A549 (cell line): ENCODE measurements at regions not wholly inside any gene's neighbourhood (a gene's known extent, or its start where the extent isn't known, plus 50 kb on each side); places are given as distances from the start of the nearest gene placed in this dataset.

Experiments used
- ATAC-seq, 2 experiments: fragments of 200-7000 bp in 1 of 2; fragments of >200 bp in 1 of 2; cut with Nextera tagmentation in 1 of 2; cut with Tn5 transposase in 1 of 2; 3 replicates each; pipeline versions ENCODE4 v1.8.0 to v1.9.1; 2018 to 2020; ENCODE audit warnings: mild to moderate bottlenecking in 1 of 2, moderate library complexity in 1 of 2
- CTCF ChIA-PET: fragments of 300-600 bp; sonication (Branson Sonifier 250); formaldehyde crosslinking; extraction: SDS; loops from one replicate; lab custom pipeline; 2021; ENCODE audit warnings: antibody characterized with exemption, inconsistent platforms; lab: Yijun Ruan, JAX
- POLR2A ChIA-PET: fragments of 350-600 bp; formaldehyde crosslinking; extraction: SDS; loops from one replicate; lab custom pipeline; 2021; ENCODE audit warnings: antibody characterized with exemption, inconsistent platforms; lab: Yijun Ruan, JAX
- DNase-seq, 2 experiments: peaks; one replicate each; pipeline versions ENCODE4 v3.0.0 to v3.0.0-alpha.2; 2011 to 2016; ENCODE audit warnings: low read depth in 1 of 2, low spot score in 1 of 2
- FAIRE-seq: peaks from 2 replicates; lab custom pipeline; 2011; peaks lifted over from hg19 to GRCh38; lab: Jason Lieb, UNC
- H3K27ac ChIP-seq, 2 experiments: fragments of >200 bp; sonication (Bioruptor Twin); formaldehyde crosslinking; 3 replicates each; pipeline ENCODE4 v1.5.1; 2016 to 2017
- H3K4me1 ChIP-seq: fragments of >200 bp; sonication (Bioruptor Twin); formaldehyde crosslinking; 3 replicates; pipeline ENCODE4 v1.6.1; 2016
- H3K4me2 ChIP-seq: fragments of >200 bp; sonication (Bioruptor Twin); formaldehyde crosslinking; 3 replicates; pipeline ENCODE4 v1.6.1; 2016
- H3K4me3 ChIP-seq: fragments of >200 bp; sonication (Bioruptor Twin); formaldehyde crosslinking; 3 replicates; pipeline ENCODE4 v1.5.1; 2016
- H3K9me3 ChIP-seq: fragments of >200 bp; sonication (Bioruptor Twin); formaldehyde crosslinking; 3 replicates; pipeline ENCODE4 v1.6.1; 2016
- CBX2 ChIP-seq: fragments of 200-600 bp; sonication (generic); IDR thresholded peaks from 2 replicates; pipeline ENCODE4 v1.6.1; 2016; ENCODE audit warnings: low read depth, mild to moderate bottlenecking, borderline replicate concordance
- CEBPB ChIP-seq, 2 experiments: fragments of >200 bp in 1 of 2; sonication (Bioruptor Twin) in 1 of 2; formaldehyde crosslinking in 1 of 2; IDR thresholded peaks; 2 replicates each; pipeline ENCODE4 v1.6.1; 2012 to 2016
- CHD2 ChIP-seq: fragments of 150-350 bp; IDR thresholded peaks from 2 replicates; pipeline ENCODE4 v1.6.1; 2014; ENCODE audit warnings: low read length; ENCODE audit not compliant: partially characterized antibody
- CHD4 ChIP-seq: fragments of 200-600 bp; sonication (generic); IDR thresholded peaks from 2 replicates; pipeline ENCODE4 v1.6.1; 2016; ENCODE audit warnings: antibody characterized with exemption, mild to moderate bottlenecking, borderline replicate concordance
- EP300 ChIP-seq, 2 experiments: fragments of >200 bp; sonication (Bioruptor Twin); formaldehyde crosslinking; IDR thresholded peaks; 2 replicates in 1 of 2; 3 replicates in 1 of 2; pipeline ENCODE4 v1.6.1; 2016 to 2017
- ESRRA ChIP-seq: fragments of 150-350 bp; IDR thresholded peaks from 2 replicates; pipeline ENCODE4 v1.6.1; 2014; ENCODE audit warnings: mild to moderate bottlenecking, low read length, borderline replicate concordance
- FOSL2 ChIP-seq, 2 experiments: fragments of 450-650 bp in 1 of 2; fragments of >200 bp in 1 of 2; sonication (Bioruptor Twin) in 1 of 2; formaldehyde crosslinking; IDR thresholded peaks; 2 replicates each; pipeline versions ENCODE4 v1.5.0 to v1.6.1; 2016 to 2020; ENCODE audit warnings: mild to moderate bottlenecking in 1 of 2, moderate library complexity in 1 of 2
- FOXS1 ChIP-seq: fragments of 250-450 bp; sonication (Bioruptor Pico); IDR thresholded peaks from 2 replicates; pipeline ENCODE4 v1.5.0; 2020; ENCODE audit warnings: mild to moderate bottlenecking, moderate library complexity
- GATA3 ChIP-seq: IDR thresholded peaks from 2 replicates; pipeline ENCODE4 v1.6.1; 2012; ENCODE audit warnings: borderline replicate concordance
- HES2 ChIP-seq: fragments of >200 bp; sonication (Bioruptor Twin); formaldehyde crosslinking; IDR thresholded peaks from 2 replicates; pipeline ENCODE4 v1.6.1; 2016
- HEYL ChIP-seq: fragments of 250-450 bp; sonication (Bioruptor Pico); IDR thresholded peaks from 2 replicates; pipeline ENCODE4 v1.8.0; 2021; ENCODE audit warnings: mild to moderate bottlenecking, moderate library complexity
- HOXB13 ChIP-seq: fragments of 250-450 bp; sonication (Bioruptor Pico); IDR thresholded peaks from 2 replicates; pipeline ENCODE4 v1.5.0; 2020; ENCODE audit warnings: low read depth, mild to moderate bottlenecking, moderate library complexity
- KDM5A ChIP-seq: fragments of 200-600 bp; sonication (generic); IDR thresholded peaks from 2 replicates; pipeline ENCODE4 v1.6.1; 2016; ENCODE audit warnings: antibody characterized with exemption, mild to moderate bottlenecking
- MAX ChIP-seq: IDR thresholded peaks from 2 replicates; pipeline ENCODE4 v1.6.1; 2012
- NPAS2 ChIP-seq: fragments of 250-450 bp; sonication (Bioruptor Pico); IDR thresholded peaks from 2 replicates; pipeline ENCODE4 v1.8.0; 2022; ENCODE audit warnings: mild to moderate bottlenecking, moderate library complexity, borderline replicate concordance
- NR3C1 ChIP-seq: fragments of >200 bp; sonication (Bioruptor Twin); formaldehyde crosslinking; IDR thresholded peaks from 3 replicates; pipeline ENCODE4 v1.6.1; 2017
- PBX3 ChIP-seq: IDR thresholded peaks from 2 replicates; pipeline ENCODE4 v1.6.1; 2012
- PHF8 ChIP-seq: fragments of 200-600 bp; sonication (generic); IDR thresholded peaks from 2 replicates; pipeline ENCODE4 v1.6.1; 2016; ENCODE audit warnings: low read depth, mild to moderate bottlenecking, antibody characterized with exemption, moderate library complexity, borderline replicate concordance
- POLR2A ChIP-seq: IDR thresholded peaks from 2 replicates; pipeline ENCODE4 v1.6.1; 2012; ENCODE audit warnings: mild to moderate bottlenecking, low read length
- POLR2AphosphoS2 ChIP-seq: conservative IDR thresholded peaks from 2 replicates; pipeline ENCODE4 v1.6.1; 2012; ENCODE audit warnings: low read length, improper control_type of control experiment, inconsistent platforms
- RAD21 ChIP-seq, 2 experiments: fragments of >200 bp in 1 of 2; sonication (Bioruptor Twin) in 1 of 2; formaldehyde crosslinking in 1 of 2; IDR thresholded peaks in 1 of 2; conservative IDR thresholded peaks in 1 of 2; 2 replicates in 1 of 2; 3 replicates in 1 of 2; pipeline ENCODE4 v1.6.1; 2012 to 2018; ENCODE audit warnings: inconsistent platforms in 1 of 2
- RARB ChIP-seq: fragments of 250-450 bp; sonication (Bioruptor Pico); IDR thresholded peaks from 2 replicates; pipeline ENCODE4 v1.8.0; 2021; ENCODE audit warnings: mild to moderate bottlenecking, moderate library complexity
- RCOR1 ChIP-seq: fragments of 150-350 bp; IDR thresholded peaks from 2 replicates; pipeline ENCODE4 v1.6.1; 2014; ENCODE audit warnings: antibody characterized with exemption, low read length, low read depth
- RNF2 ChIP-seq: fragments of 200-600 bp; sonication (generic); IDR thresholded peaks from 2 replicates; pipeline ENCODE4 v1.6.1; 2016; ENCODE audit warnings: low read depth, mild to moderate bottlenecking, antibody characterized with exemption, moderate library complexity, borderline replicate concordance
- TFCP2L1 ChIP-seq: fragments of 250-450 bp; sonication (Bioruptor Pico); IDR thresholded peaks from 2 replicates; pipeline ENCODE4 v1.5.0; 2021; ENCODE audit warnings: mild to moderate bottlenecking
- TP53 ChIP-seq: fragments of 250-450 bp; sonication (Bioruptor Pico); IDR thresholded peaks from 2 replicates; pipeline ENCODE4 v1.5.0; 2021; ENCODE audit warnings: mild to moderate bottlenecking, moderate library complexity
- ZFP36 ChIP-seq: fragments of 450-650 bp; IDR thresholded peaks from 2 replicates; pipeline ENCODE4 v1.6.1; 2014; ENCODE audit warnings: borderline replicate concordance; ENCODE audit not compliant: partially characterized antibody
- WGBS: methylation state at CpG from one replicate; pipeline ENCODE4 v1.1.6; 2017; ENCODE audit errors: missing lambda C conversion rate; 5-methylcytosine and 5-hydroxymethylcytosine counted together
- TF ChIP-seq, protein P1 (sequence below): fragments of 250-450 bp; sonication (Bioruptor Pico); IDR thresholded peaks from 2 replicates; pipeline ENCODE4 v1.5.0; 2020; ENCODE audit warnings: low read depth, mild to moderate bottlenecking, moderate library complexity
- TF ChIP-seq, protein P2 (sequence below): fragments of 150-350 bp; IDR thresholded peaks from 2 replicates; pipeline ENCODE4 v1.6.1; 2014; ENCODE audit warnings: low read depth, mild to moderate bottlenecking, low read length
- TF ChIP-seq, protein P3 (sequence below): fragments of 450-650 bp; IDR thresholded peaks from 2 replicates; pipeline ENCODE4 v1.6.1; 2014; ENCODE audit warnings: antibody characterized with exemption

- ChIA-PET POLR2A (no interaction called here), CTCF (interaction anchor here (1.5 kb wide), 1 partner anchor 14 kb away, joined by 3 read pairs; no protein-coding TSS in a partner anchor)
- ATAC-seq = no peak
- Histone ChIP-seq H3K9me3 (no peaks in the 10 kb centered on the region), H3K27ac (no peak overlapping the region), H3K4me1 (0 out of 3 replicates have a peak, but pooled peaks cover 4% of the 10 kb centered on the region), H3K4me2 (no peak overlapping the region), H3K4me3 (no peak overlapping the region)
- 35% methylated on average over 5 of the region's 5 CpGs for WGBS
- DNase-seq = no peak
- no peak for FAIRE-seq
- TF ChIP-seq, protein P1, sequence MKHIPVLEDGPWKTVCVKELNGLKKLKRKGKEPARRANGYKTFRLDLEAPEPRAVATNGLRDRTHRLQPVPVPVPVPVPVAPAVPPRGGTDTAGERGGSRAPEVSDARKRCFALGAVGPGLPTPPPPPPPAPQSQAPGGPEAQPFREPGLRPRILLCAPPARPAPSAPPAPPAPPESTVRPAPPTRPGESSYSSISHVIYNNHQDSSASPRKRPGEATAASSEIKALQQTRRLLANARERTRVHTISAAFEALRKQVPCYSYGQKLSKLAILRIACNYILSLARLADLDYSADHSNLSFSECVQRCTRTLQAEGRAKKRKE (CRISPR knock-in tag) = no peak
These were observed 102.3 kb upstream of the MAP3K1 start for GRCh38 chr5:56712895-56713591.

GRCh38 chr5:56710826-56711590, 104.3 kb upstream of the MAP3K1 start:
- ATAC-seq (no peak), FAIRE-seq (no peak), DNase-seq (no peak)
- Histone ChIP-seq H3K9me3 (no peaks in the 10 kb centered on the region), H3K4me1 (no peaks in the 10 kb centered on the region), H3K27ac (no peak overlapping the region), H3K4me3 (no peak overlapping the region), H3K4me2 (no peak overlapping the region)
- ChIA-PET CTCF (interaction anchor here (1.6 kb wide), 1 partner anchor 11 kb away, joined by 7 read pairs; no protein-coding TSS in a partner anchor), POLR2A (no interaction called here)
- TF ChIP-seq CHD2 (no peak), CBX2 (no peak), FOSL2 (IDR thresholded peaks at IDR 0.05) (no peak), FOSL2 (CRISPR knock-in tag; IDR thresholded peaks at IDR 0.05) (no peak), EP300 (IDR thresholded peaks at IDR 0.05) (no peak), PHF8 (no peak), POLR2AphosphoS2 (no peak), POLR2A (no peak), RCOR1 (no peak), RARB (no peak), TP53 (CRISPR knock-in tag) (no peak), NPAS2 (no peak), CHD4 (no peak), ZFP36 (no peak), MAX (no peak), HEYL (CRISPR knock-in tag) (no peak), TFCP2L1 (CRISPR knock-in tag) (no peak), NR3C1 (no peak), CEBPB (IDR thresholded peaks at IDR 0.05) (no peak), HES2 (no peak)
- TF ChIP-seq, protein P2, sequence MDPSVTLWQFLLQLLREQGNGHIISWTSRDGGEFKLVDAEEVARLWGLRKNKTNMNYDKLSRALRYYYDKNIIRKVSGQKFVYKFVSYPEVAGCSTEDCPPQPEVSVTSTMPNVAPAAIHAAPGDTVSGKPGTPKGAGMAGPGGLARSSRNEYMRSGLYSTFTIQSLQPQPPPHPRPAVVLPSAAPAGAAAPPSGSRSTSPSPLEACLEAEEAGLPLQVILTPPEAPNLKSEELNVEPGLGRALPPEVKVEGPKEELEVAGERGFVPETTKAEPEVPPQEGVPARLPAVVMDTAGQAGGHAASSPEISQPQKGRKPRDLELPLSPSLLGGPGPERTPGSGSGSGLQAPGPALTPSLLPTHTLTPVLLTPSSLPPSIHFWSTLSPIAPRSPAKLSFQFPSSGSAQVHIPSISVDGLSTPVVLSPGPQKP = no peak
- 90% methylated on average over 3 of the region's 3 CpGs for WGBS

DNA sequence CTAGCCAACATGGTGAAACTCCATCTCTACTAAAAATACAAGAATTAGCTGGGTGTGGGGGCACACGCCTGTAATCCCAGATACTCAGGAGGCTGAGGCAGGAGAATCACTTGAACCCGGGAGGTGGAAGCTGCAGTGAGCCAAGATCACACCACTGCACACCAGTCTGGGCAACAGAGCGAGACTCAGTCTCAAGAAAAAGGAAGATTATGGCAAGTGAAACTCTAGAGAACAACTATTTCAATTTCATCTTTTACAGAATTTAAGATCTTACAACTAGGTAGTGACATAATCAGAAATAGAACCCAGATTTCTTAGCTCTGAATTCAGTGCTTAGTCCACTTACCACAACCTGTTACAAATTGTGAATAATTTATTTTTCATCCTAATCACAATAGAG, 108.8 kb upstream of the MAP3K1 start:
- no peak overlapping the region for H3K4me3 ChIP-seq
- H3K9me3 ChIP-seq = no peaks in the 10 kb centered on the region
- DNase-seq (no peak), ATAC-seq (no peak), FAIRE-seq (no peak)
- ChIA-PET CTCF (interaction anchor here (0.5 to 0.6 kb wide), 2 partner anchors 275 to 724 kb away, joined by 3 read pairs; no protein-coding TSS in a partner anchor), POLR2A (no interaction called here)
- 43% methylated on average over 3 of the region's 3 CpGs for WGBS
- H3K4me2 ChIP-seq = no peak overlapping the region
- no peaks in the 10 kb centered on the region for H3K4me1 ChIP-seq
- H3K27ac ChIP-seq = no peak overlapping the region
- no peak for TF ChIP-seq RAD21 (conservative IDR thresholded peaks at IDR 0.05 in 1 of 2, IDR thresholded peaks at IDR 0.05 in 1 of 2)
- no peak for TF ChIP-seq CBX2
- no peak for TF ChIP-seq ESRRA
- TF ChIP-seq CHD4 = no peak
- TF ChIP-seq KDM5A = no peak
- TF ChIP-seq, protein P3, sequence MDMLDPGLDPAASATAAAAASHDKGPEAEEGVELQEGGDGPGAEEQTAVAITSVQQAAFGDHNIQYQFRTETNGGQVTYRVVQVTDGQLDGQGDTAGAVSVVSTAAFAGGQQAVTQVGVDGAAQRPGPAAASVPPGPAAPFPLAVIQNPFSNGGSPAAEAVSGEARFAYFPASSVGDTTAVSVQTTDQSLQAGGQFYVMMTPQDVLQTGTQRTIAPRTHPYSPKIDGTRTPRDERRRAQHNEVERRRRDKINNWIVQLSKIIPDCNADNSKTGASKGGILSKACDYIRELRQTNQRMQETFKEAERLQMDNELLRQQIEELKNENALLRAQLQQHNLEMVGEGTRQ = no peak
- no peak for TF ChIP-seq GATA3
- no peak for TF ChIP-seq RNF2
- TF ChIP-seq FOXS1 = no peak
- no peak for TF ChIP-seq POLR2A
- no peak for TF ChIP-seq PBX3
- no peak for TF ChIP-seq HOXB13 (CRISPR knock-in tag)
